Epithelial cell of prostate (primary cell): ENCODE measurements at regions not wholly inside any gene's neighbourhood (a gene's known extent, or its start where the extent isn't known, plus 50 kb on each side); places are given as distances from the start of the nearest gene placed in this dataset.
A peak's percentile ranks its signal among the peaks of the same experiment; 100 is the strongest.
"Not testable (repeated sequence)": the region's sequence is repeated elsewhere in the genome, so short reads cannot be mapped to it uniquely, and the experiment has no call there.

ENCODE experiments used
- DNase-seq: peaks from one replicate; pipeline ENCODE4 v3.0.0-alpha.2; 2011; ENCODE audit warnings: low read depth, low spot score
- H3K27ac ChIP-seq: fragments of 450-650 bp; 2 replicates; pipeline ENCODE4 v1.5.1; 2017; ENCODE audit warnings: mild to moderate bottlenecking

GRCh38 chr6:153476243-153476642 is 345.2 kb upstream of the RGS17 start:
- DNase-seq: no peak

DNA sequence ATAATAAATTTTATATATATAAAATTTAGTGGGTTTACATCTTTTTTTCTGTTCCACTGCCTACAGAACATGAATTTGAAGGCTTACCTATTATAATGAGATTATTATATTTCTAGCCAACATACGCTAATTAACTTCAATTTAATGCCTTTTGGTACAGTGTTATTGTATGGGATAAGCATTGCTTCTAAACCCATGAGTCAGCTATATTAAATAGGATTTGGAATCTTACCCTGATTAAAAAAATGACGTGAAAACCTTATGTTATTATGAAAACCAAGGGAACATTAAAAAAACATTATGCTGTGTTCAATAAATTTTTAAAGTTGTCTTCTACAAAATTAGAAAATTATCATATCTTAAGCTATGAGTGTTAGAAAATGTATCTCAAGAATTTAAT is 334.0 kb upstream of the RGS17 start:
- no peak for DNase-seq

More at GRCh38 chr6:153476243-153476642, 345.2 kb upstream of the RGS17 start:
- no peak overlapping the region for H3K27ac ChIP-seq

DNA sequence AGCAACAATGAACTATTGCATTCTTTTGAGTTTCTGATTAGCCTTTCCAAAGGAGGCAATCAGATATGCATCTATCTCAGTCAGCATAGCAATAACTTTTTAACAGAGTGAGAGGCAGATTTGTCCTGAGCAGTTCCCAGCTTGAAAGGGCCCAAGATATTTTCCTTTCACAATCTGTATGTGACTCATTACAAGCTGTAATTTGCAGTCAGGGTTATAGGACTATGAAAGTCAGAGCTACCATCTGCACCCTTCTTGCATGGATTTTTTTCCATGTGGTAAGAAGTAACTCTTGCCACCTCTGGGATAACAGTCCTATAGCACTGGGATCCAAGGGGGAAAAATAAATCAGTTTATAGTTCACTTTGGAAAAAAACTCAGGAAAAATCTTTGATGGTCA is 318.2 kb upstream of the RGS17 start:
- H3K27ac ChIP-seq: no peak overlapping the region
- no peak for DNase-seq

More for the DNA sequence above, 334.0 kb upstream of the RGS17 start:
- no peak overlapping the region for H3K27ac ChIP-seq

DNA sequence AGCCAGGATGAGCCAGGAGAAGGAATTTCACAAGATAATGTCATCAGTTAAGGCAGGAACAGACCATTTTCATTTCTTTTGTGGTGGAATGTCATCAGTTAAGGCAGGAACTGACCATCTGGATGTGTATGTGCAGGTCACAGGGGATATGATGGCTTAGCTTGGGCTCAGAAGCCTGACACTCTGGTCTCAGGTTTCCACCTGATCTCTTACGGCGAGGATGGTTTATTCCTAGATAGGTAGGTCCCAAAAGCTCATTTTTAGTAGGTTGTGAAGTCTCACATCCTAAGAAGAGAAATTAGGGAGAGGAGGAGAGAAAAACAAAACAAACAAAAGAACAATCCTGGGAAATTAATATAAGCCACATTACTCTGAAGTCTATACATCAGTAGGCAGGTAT is 311.7 kb upstream of the RGS17 start:
- DNase-seq, H3K27ac ChIP-seq: not testable (repeated sequence)

DNA sequence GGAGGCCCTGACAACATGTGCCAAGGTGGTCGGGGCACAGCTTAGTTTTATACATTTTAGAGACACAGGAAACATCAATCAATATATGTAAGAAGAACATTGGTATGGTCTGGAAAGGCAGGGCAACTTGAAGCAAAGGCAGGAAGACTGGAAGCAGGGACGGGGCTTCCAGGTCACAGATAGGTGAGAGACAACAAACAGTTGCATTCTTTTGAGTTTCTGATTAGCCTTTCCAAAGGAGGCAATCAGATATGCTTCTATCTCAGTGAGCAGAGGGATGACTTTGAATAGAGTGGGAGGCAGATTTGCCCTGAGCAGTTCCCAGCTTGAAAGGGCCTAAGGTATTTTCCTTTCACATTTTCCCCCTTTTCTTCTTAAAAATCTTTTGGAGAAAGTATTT is 311.0 kb upstream of the RGS17 start:
- no peak overlapping the region for H3K27ac ChIP-seq
- no peak for DNase-seq

DNA sequence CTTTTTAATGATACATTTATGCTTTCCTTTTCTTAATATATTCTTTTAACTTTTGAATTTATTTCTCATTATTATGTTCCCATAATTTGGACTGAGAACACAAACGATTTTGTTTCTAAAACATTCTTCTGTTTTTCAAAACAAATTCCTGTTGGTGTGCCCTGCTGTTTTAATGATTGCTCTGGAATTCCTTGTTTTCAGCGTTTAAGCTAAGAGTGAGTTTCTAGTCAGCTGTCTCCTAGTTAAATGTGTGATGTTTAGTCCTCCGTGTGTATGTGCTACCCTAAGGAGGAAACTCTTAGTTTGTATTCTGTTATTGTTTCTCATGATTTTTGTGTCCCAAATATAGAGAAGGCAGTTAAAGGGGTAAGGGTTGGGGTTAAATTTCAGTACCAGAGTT is 306.1 kb upstream of the RGS17 start:
- no peak overlapping the region for H3K27ac ChIP-seq
- DNase-seq: no peak

DNA sequence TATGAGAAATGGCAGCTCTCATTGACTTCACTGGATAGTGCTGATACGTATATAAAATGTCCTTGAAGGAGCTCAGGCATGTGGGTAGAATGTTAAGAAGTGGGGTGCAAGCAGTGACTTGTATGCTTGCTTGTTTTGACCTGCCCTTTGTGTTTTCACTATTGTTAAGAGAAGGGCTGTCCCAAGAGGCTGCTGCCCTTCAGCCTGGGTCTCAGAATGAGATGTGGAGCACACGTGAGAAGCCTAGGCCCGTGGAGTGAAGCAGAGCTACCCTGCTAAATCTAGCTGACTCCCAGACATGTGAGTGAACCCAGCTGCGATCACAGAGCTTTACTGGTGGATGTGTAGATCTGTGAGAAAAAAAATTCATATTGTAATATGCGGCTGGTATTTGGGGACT is 305.3 kb upstream of the RGS17 start:
- no peak for DNase-seq
- H3K27ac ChIP-seq: no peak overlapping the region

DNA sequence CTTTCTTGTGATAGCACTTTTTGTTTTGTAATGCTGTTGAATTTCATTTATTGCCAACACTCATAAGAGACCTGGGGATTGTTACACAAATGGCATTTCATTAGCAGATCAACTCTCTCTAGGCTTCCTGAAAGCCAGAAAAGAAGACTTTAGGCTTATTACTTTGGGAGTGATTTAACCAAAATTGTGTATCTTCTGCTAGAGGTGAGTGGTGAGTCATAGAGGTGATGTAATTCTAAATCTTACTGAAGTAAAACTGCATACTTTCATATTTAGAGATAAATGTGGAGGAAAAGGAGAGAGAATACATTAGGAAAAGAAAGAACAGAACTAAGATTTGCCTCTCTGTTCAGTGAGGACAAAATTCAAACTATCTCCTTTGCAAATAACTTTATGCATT is 304.7 kb upstream of the RGS17 start:
- no peak for DNase-seq
- no peak overlapping the region for H3K27ac ChIP-seq

GRCh38 chr6:153425536-153425935 is 294.5 kb upstream of the RGS17 start:
- DNase-seq: no peak

GRCh38 chr6:153424719-153425400 is 293.8 kb upstream of the RGS17 start:
- DNase-seq: no peak
- H3K27ac ChIP-seq: peak overlapping the region; percentile 59

More at GRCh38 chr6:153425536-153425935, 294.5 kb upstream of the RGS17 start:
- peak overlapping the region; percentile 59 for H3K27ac ChIP-seq

DNA sequence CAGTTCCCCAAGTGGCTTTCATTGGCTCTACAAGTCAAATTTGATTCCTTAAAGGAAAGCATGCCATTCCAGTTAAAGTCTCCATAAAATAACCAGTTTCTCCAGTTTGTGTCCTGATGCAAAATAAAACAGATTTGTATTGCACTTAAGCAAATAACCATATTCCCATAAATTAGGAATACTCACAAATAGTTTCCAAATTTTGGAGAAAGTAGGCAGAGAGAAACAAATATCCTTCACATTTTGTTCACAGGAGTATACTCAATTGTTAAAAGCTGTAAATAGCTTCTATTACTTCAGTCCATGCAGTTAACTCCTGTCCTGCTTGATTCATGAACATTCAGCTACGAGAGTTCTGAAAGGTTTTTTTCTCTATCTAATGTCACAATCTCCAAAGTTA is 281.4 kb upstream of the RGS17 start:
- no peak for DNase-seq

GRCh38 chr6:153411070-153411648 is 280.1 kb upstream of the RGS17 start:
- DNase-seq: no peak
- no peak overlapping the region for H3K27ac ChIP-seq

More for the DNA sequence above, 281.4 kb upstream of the RGS17 start:
- no peak overlapping the region for H3K27ac ChIP-seq

- H3K27ac ChIP-seq: no peak overlapping the region
These were observed 274.8 kb upstream of the RGS17 start for GRCh38 chr6:153405931-153406330.

GRCh38 chr6:153401751-153402150 is 270.7 kb upstream of the RGS17 start:
- DNase-seq: no peak
- H3K27ac ChIP-seq: no peak overlapping the region

More at GRCh38 chr6:153405931-153406330, 274.8 kb upstream of the RGS17 start:
- DNase-seq: no peak

DNA sequence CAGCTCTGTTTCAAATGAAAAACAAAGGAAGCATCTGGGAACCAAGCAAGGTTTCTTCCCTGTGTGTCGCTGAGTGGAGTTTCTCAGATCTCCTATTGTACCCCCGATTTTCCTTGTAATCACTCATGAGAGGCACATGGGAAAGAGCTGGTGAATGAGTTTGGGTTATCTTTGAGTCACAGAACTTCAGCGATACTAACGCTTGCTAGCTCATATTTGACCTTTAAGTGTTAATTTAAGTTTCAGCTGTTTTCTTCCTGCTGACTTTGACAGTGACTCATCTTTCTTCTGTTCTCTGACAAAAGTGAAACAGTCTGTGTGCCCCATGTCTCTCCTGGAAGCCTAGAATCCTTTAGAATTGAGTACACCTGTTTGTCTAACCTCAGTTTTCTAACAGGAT is 261.1 kb upstream of the RGS17 start:
- H3K27ac ChIP-seq: no peak overlapping the region
- peak; percentile 18 for DNase-seq

- DNase-seq: no peak
These were observed 242.8 kb upstream of the RGS17 start for GRCh38 chr6:153373869-153374268.

GRCh38 chr6:153368131-153368530 is 237.0 kb upstream of the RGS17 start:
- no peak overlapping the region for H3K27ac ChIP-seq
- DNase-seq: no peak

More at GRCh38 chr6:153373869-153374268, 242.8 kb upstream of the RGS17 start:
- no peak overlapping the region for H3K27ac ChIP-seq

- no peak overlapping the region for H3K27ac ChIP-seq
- no peak for DNase-seq
These were observed 235.9 kb upstream of the RGS17 start for GRCh38 chr6:153367021-153367420.

DNA sequence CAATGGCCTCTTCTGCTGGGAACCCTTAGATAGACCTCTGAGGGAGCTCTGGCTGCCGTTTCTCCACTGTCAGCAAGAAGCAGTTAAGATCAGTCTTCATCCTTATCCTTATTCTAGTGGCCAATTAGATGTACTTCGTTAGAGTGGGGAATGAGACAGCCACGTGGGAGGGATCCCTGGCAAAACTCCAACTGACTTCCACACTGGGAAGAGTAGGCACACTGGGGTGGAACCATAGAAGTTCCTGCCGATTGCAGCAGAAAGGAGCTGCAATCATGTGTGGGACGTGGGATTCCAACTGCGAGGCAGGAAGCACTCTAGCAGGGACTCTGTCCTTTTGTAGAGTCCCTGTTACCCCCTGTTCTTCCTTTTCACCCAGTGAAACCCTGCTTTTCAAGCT is 226.3 kb upstream of the RGS17 start:
- DNase-seq: no peak
- H3K27ac ChIP-seq: no peak overlapping the region

DNA sequence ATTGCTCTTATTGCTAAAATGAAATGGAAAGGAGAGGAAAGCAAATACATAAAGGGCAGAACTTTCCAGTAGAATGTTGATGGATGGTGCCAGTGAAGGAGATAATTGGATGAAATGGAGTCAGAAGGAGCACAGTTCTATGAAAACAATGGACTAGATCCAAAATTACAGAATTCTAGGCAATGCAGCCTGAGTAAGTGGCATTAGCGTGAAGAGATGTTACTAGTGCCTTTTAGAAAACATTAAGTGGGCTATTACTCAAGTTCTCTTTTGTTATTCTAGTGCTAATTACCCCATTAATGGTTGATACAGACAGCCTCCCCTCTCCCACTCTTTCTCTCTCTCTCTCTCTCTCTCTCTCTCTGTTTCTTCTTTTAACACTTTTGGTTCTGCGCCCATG is 209.5 kb upstream of the RGS17 start:
- no peak for DNase-seq

GRCh38 chr6:153334121-153334520 is 203.0 kb upstream of the RGS17 start:
- DNase-seq: peak; percentile 45
- no peak overlapping the region for H3K27ac ChIP-seq

More for the DNA sequence above, 209.5 kb upstream of the RGS17 start:
- no peak overlapping the region for H3K27ac ChIP-seq

- not testable (repeated sequence) for DNase-seq, H3K27ac ChIP-seq
These were observed 200.1 kb upstream of the RGS17 start for GRCh38 chr6:153331221-153331620.
